HepG2 (cell line): ENCODE measurements at regions not wholly inside any gene's neighbourhood (a gene's known extent, or its start where the extent isn't known, plus 50 kb on each side); places are given as distances from the start of the nearest gene placed in this dataset.

ENCODE experiments used
- ATAC-seq: fragments of 200-7000 bp; cut with Tn5 transposase; 3 replicates; pipeline ENCODE4 v1.9.1; 2020; ENCODE audit warnings: mild to moderate bottlenecking, moderate library complexity
- BruUV-seq: library from RNA; stranded (reverse); fragments of 400-500 nt; replicated peaks from 2 replicates; lab custom pipeline; 2021; lab: Mats Ljungman, UMichigan
- CTCF ChIA-PET: fragments of 300-600 bp; formaldehyde crosslinking; extraction: SDS; loops from one replicate; lab custom pipeline; 2021; ENCODE audit warnings: low total read pairs, inconsistent platforms, low intra/inter-chr PET ratio; lab: Yijun Ruan, JAX
- POLR2A ChIA-PET: fragments of 350-600 bp; sonication (Branson Sonifier 250); formaldehyde crosslinking; loops from one replicate; lab custom pipeline; 2020; ENCODE audit warnings: antibody characterized with exemption, inconsistent platforms; lab: Yijun Ruan, JAX
- DNase-seq: peaks from one replicate; pipeline ENCODE4 v3.0.0-alpha.2; 2015; ENCODE audit warnings: low spot score
- FAIRE-seq: peaks from 3 replicates; lab custom pipeline; 2011; peaks lifted over from hg19 to GRCh38; lab: Jason Lieb, UNC
- H2AFZ ChIP-seq: one replicate; pipeline ENCODE4 v1.6.1; 2011; ENCODE audit warnings: low read length, inconsistent platforms
- H3K27ac ChIP-seq: fragments of 300-600 bp; 3 replicates; pipeline ENCODE4 v1.8.0; 2011; ENCODE audit warnings: mixed run types, mild to moderate bottlenecking, mixed read lengths, low read length, inconsistent platforms; ENCODE audit not compliant: insufficient read depth; ENCODE audit errors: extremely low read length
- H3K27me3 ChIP-seq, 2 experiments: fragments of 200-600 bp in 1 of 2; 2 replicates in 1 of 2; 3 replicates in 1 of 2; pipeline versions ENCODE4 v1.6.0 to v1.8.0; 2011; ENCODE audit warnings: low read length in 2 of 2, mild to moderate bottlenecking in 2 of 2, moderate library complexity in 2 of 2, inconsistent platforms in 1 of 2; ENCODE audit not compliant: insufficient read depth in 2 of 2, control insufficient read depth in 1 of 2
- H3K36me3 ChIP-seq, 2 experiments: fragments of 200-600 bp in 1 of 2; replicated peaks in 1 of 2; 2 replicates in 1 of 2; 3 replicates in 1 of 2; pipeline versions ENCODE4 v1.5.1 to v1.8.0; 2011; ENCODE audit warnings: low read length in 2 of 2, inconsistent platforms in 1 of 2; ENCODE audit not compliant: insufficient read depth in 2 of 2, control insufficient read depth in 1 of 2
- H3K4me1 ChIP-seq: 2 replicates; pipeline ENCODE4 v1.5.1; 2012; ENCODE audit warnings: low read length, inconsistent platforms; ENCODE audit not compliant: insufficient read depth
- H3K4me2 ChIP-seq: 2 replicates; pipeline ENCODE4 v1.6.0; 2011; ENCODE audit warnings: low read depth, low read length, inconsistent platforms
- H3K4me3 ChIP-seq, 3 experiments: fragments of 200-600 bp in 1 of 3; sonication (generic), shearing (Covaris generic) in 1 of 3; replicated peaks in 1 of 3; 2 replicates each; pipeline ENCODE4 v1.5.1; 2011 to 2016; ENCODE audit warnings: low read length in 3 of 3, inconsistent platforms in 2 of 3, low read depth in 2 of 3, mild to moderate bottlenecking in 2 of 3, control low read depth in 1 of 3, mixed read lengths in 1 of 3; ENCODE audit not compliant: insufficient read depth in 1 of 3
- H3K79me2 ChIP-seq: one replicate; pipeline ENCODE4 v1.6.1; 2011; ENCODE audit warnings: low read length, inconsistent platforms; ENCODE audit not compliant: insufficient read depth
- H3K9ac ChIP-seq: 2 replicates; pipeline ENCODE4 v1.6.0; 2011; ENCODE audit warnings: mild to moderate bottlenecking, low read depth, low read length, inconsistent platforms; ENCODE audit not compliant: insufficient read depth
- H3K9me3 ChIP-seq: 2 replicates; pipeline ENCODE4 v1.5.1; 2012; ENCODE audit warnings: mild to moderate bottlenecking, low read length
- H4K20me1 ChIP-seq: 2 replicates; pipeline ENCODE4 v1.6.0; 2011; ENCODE audit warnings: inconsistent platforms, mild to moderate bottlenecking, low read length, moderate library complexity; ENCODE audit not compliant: insufficient read depth
- CC2D1A ChIP-seq: sonication (generic); formaldehyde crosslinking; IDR thresholded peaks from 2 replicates; pipeline ENCODE4 v1.8.1; 2023; ENCODE audit warnings: mild to moderate bottlenecking, missing genetic modification reagents
- FLYWCH1 ChIP-seq: sonication (generic); formaldehyde crosslinking; IDR thresholded peaks from 2 replicates; pipeline ENCODE4 v1.8.1; 2023; ENCODE audit warnings: mild to moderate bottlenecking, missing genetic modification reagents
- RFX1 ChIP-seq: fragments of 450-650 bp; IDR thresholded peaks from 2 replicates; pipeline ENCODE4 v1.6.1; 2017
- RORA ChIP-seq: sonication (generic); formaldehyde crosslinking; IDR thresholded peaks from 2 replicates; pipeline ENCODE4 v1.5.0; 2020; ENCODE audit warnings: mild to moderate bottlenecking, missing genetic modification reagents, moderate library complexity
- SPEN ChIP-seq: sonication (generic); formaldehyde crosslinking; IDR thresholded peaks from 2 replicates; pipeline ENCODE4 v1.5.1; 2020; ENCODE audit warnings: low read depth, mild to moderate bottlenecking, missing genetic modification reagents
- YEATS2 ChIP-seq: sonication (generic); formaldehyde crosslinking; IDR thresholded peaks from 2 replicates; pipeline ENCODE4 v1.4.0; 2020; ENCODE audit warnings: missing genetic modification reagents, borderline replicate concordance
- ZFAT ChIP-seq: sonication (generic); formaldehyde crosslinking; conservative IDR thresholded peaks from 2 replicates; pipeline ENCODE4 v1.8.1; 2023; ENCODE audit warnings: missing genetic modification reagents, inconsistent platforms
- ZNF430 ChIP-seq: sonication (generic); formaldehyde crosslinking; IDR thresholded peaks from 2 replicates; pipeline ENCODE4 v1.9.0; 2021; ENCODE audit warnings: mild to moderate bottlenecking, missing genetic modification reagents
- ZNF557 ChIP-seq: sonication (generic); formaldehyde crosslinking; IDR thresholded peaks from 2 replicates; pipeline ENCODE4 v1.4.0; 2020; ENCODE audit warnings: missing genetic modification reagents
- ZSCAN30 ChIP-seq: sonication (generic); formaldehyde crosslinking; IDR thresholded peaks from 2 replicates; pipeline ENCODE4 v1.5.0; 2020; ENCODE audit warnings: mild to moderate bottlenecking, missing genetic modification reagents
- WGBS: methylation state at CpG from one replicate; pipeline ENCODE4 v1.1.6; 2017; ENCODE audit warnings: low lambda C conversion rate; 5-methylcytosine and 5-hydroxymethylcytosine counted together
- in situ Hi-C: cut with HindIII; loops from 2 replicates; pipeline ENCODE4 v1.10.0; 2017; ENCODE audit warnings: low pct_unique_long_range_greater_than_20kb; ENCODE audit not compliant: extremely low pct_ligation_motif_present
- intact Hi-C: fragments of 100-400 bp; cut with micrococcal nuclease; formaldehyde crosslinking; loops from one replicate; pipeline ENCODE4 v1.10.0; 2022; ENCODE audit not compliant: unreplicated experiment

DNA sequence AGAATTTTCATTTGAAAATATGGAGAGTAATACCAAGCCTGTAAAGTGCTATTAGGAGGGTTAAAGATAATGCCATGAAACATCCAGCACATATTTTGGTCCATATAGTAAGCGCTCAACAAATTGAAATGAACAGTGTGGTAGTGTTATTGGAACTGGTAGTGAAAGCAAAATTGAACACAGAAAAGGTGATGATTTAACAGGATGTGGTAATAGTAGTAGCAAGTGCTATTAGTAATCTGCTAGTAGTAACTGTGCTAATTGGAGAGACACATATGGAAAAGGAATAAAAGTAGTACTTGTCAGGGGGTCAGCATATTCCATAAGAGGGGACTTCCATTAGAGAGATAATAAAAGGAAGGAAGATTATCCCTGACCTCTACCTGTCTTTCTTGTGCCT is 187.3 kb downstream of the HTR1A start:
- no peak overlapping the region for H3K4me2 ChIP-seq
- H3K27ac ChIP-seq = no peak overlapping the region
- no peak overlapping the region for H2AFZ ChIP-seq
- intact Hi-C loops = no loop called here
- H3K79me2 ChIP-seq = no peaks in the 10 kb centered on the region
- WGBS = 95% methylated on average over 1 of the region's 1 CpG
- no peak overlapping the region for H3K4me3 ChIP-seq
- ChIA-PET CTCF (no interaction called here), POLR2A (no interaction called here)
- no peak overlapping the region for H3K9ac ChIP-seq
- FAIRE-seq = no peak
- peaks cover 52% of the 10 kb centered on the region for H3K9me3 ChIP-seq
- TF ChIP-seq RFX1 (no peak), CC2D1A (no peak), ZNF557 (no peak), SPEN (CRISPR knock-in tag) (no peak), ZNF430 (CRISPR knock-in tag) (no peak), YEATS2 (CRISPR knock-in tag) (no peak)
- TF ChIP-seq, all 625 proteins: peak for 0
- Histone ChIP-seq H3K4me1 (no peaks in the 10 kb centered on the region), H3K36me3 (no peaks in the 10 kb centered on the region), H3K27me3 (no peaks in the 10 kb centered on the region; a peak in 1 of 5 replicates), H4K20me1 (no peaks in the 10 kb centered on the region)
- in situ Hi-C loops = no loop called here
- DNase-seq (no peak), ATAC-seq (no peak)
- BruUV-seq = no TSS peak

DNA sequence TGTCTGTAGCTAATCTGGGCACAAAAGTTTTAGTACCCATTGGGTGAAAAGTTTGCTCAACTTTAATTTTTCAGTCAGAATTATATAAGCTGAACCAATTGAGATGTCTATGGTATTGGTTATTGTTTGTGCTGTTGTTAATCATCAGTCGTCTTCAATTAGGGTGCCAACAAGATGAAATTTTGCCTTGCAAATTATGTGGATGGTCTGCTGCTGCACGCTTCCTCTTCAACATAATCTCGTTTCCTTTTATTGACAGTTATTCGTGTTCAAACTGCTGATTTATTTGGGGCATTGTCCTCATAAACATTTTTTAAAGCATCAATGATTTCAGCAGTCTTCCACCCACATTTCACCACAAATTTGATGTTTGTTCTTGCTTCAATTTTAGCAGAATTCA is 194.0 kb downstream of the HTR1A start:
- BruUV-seq = no TSS peak
- H3K27me3 ChIP-seq = no peaks in the 10 kb centered on the region; a peak in 1 of 5 replicates
- ChIA-PET POLR2A (no interaction called here), CTCF (no interaction called here)
- H3K4me1 ChIP-seq = no peaks in the 10 kb centered on the region
- DNase-seq (no peak), FAIRE-seq (no peak), ATAC-seq (no peak)
- no peak overlapping the region for H2AFZ ChIP-seq
- H3K9me3 ChIP-seq = peaks cover 36% of the 10 kb centered on the region
- no peak overlapping the region for H3K4me2 ChIP-seq
- intact Hi-C loops = no loop called here
- no peak overlapping the region for H3K4me3 ChIP-seq
- H3K9ac ChIP-seq = no peak overlapping the region
- no peak overlapping the region for H3K27ac ChIP-seq
- WGBS = 0% methylated on average over 4 of the region's 4 CpGs
- no peak for TF ChIP-seq FLYWCH1
- no peak for TF ChIP-seq ZSCAN30
- no peak for TF ChIP-seq RORA (CRISPR knock-in tag)
- TF ChIP-seq ZFAT (CRISPR knock-in tag) = no peak
- no peaks in the 10 kb centered on the region for H4K20me1 ChIP-seq
- in situ Hi-C loops = no loop called here
- H3K79me2 ChIP-seq = no peaks in the 10 kb centered on the region
- H3K36me3 ChIP-seq = no peaks in the 10 kb centered on the region
